H1 (cell line): ENCODE measurements at regions not wholly inside any gene's neighbourhood (a gene's known extent, or its start where the extent isn't known, plus 50 kb on each side); places are given as distances from the start of the nearest gene placed in this dataset.

Source experiments
- CHD1 ChIP-seq: IDR thresholded peaks from 2 replicates; pipeline ENCODE4 v1.6.1; 2012; ENCODE audit warnings: low read depth, low read length, improper control_type of control experiment
- CREB1 ChIP-seq: IDR thresholded peaks from 2 replicates; pipeline ENCODE4 v1.6.1; 2012; ENCODE audit warnings: inconsistent platforms
- CTCF ChIP-seq, 3 experiments: IDR thresholded peaks; 1 replicate in 2 of 3; 2 replicates in 1 of 3; pipeline versions ENCODE4 v1.5.1 to v1.6.1; 2011; ENCODE audit warnings: low read length in 3 of 3, mild to moderate bottlenecking in 3 of 3, inconsistent platforms in 2 of 3, low read depth in 1 of 3, moderate library complexity in 1 of 3; ENCODE audit not compliant: insufficient read depth in 1 of 3; ENCODE audit errors: control extremely low read depth in 1 of 3
- EGR1 ChIP-seq: IDR thresholded peaks from 2 replicates; pipeline ENCODE4 v1.6.1; 2011; ENCODE audit warnings: low read depth, low read length, borderline replicate concordance
- EP300 ChIP-seq, 2 experiments: IDR thresholded peaks; 1 replicate in 1 of 2; 2 replicates in 1 of 2; pipeline ENCODE4 v1.6.1; 2011 to 2012; ENCODE audit warnings: low read depth in 2 of 2, low read length in 2 of 2, mild to moderate bottlenecking in 2 of 2, borderline replicate concordance in 1 of 2, inconsistent platforms in 1 of 2, moderate library complexity in 1 of 2
- JUND ChIP-seq: IDR thresholded peaks from 2 replicates; pipeline ENCODE4 v1.6.1; 2011; ENCODE audit warnings: mild to moderate bottlenecking, improper control_type of control experiment, low read length
- POLR2A ChIP-seq, 2 experiments: IDR thresholded peaks; 1 replicate in 1 of 2; 2 replicates in 1 of 2; pipeline ENCODE4 v1.6.1; 2011; ENCODE audit warnings: low read depth in 2 of 2, low read length in 2 of 2, mild to moderate bottlenecking in 2 of 2; ENCODE audit errors: control extremely low read depth in 1 of 2
- RAD21 ChIP-seq, 2 experiments: IDR thresholded peaks in 1 of 2; conservative IDR thresholded peaks in 1 of 2; 2 replicates each; pipeline ENCODE4 v1.6.1; 2011; ENCODE audit warnings: low read depth in 2 of 2, low read length in 2 of 2, improper control_type of control experiment in 1 of 2, inconsistent platforms in 1 of 2, mild to moderate bottlenecking in 1 of 2, moderate library complexity in 1 of 2
- SIX5 ChIP-seq: IDR thresholded peaks from 2 replicates; pipeline ENCODE4 v1.6.1; 2011; ENCODE audit warnings: mild to moderate bottlenecking, low read depth, low read length
- TAF1 ChIP-seq: IDR thresholded peaks from 2 replicates; pipeline ENCODE4 v1.6.1; 2011; ENCODE audit warnings: mild to moderate bottlenecking, low read depth, low read length
- USF2 ChIP-seq: IDR thresholded peaks from 2 replicates; pipeline ENCODE4 v1.6.1; 2011; ENCODE audit warnings: low read length, improper control_type of control experiment

GRCh38 chr14:84228702-84229101 is 1301.2 kb upstream of the FLRT2 start:
- TF ChIP-seq CTCF (IDR thresholded peaks at IDR 0.05; ENCODE audit: control extremely low read depth in 1 of 3, insufficient read depth in 1 of 3, low read depth in 1 of 3, low read length in 3 of 3) (no peak), JUND (no peak), CHD1 (no peak), CREB1 (no peak), POLR2A (IDR thresholded peaks at IDR 0.05; ENCODE audit: control extremely low read depth in 1 of 2, low read depth in 2 of 2, low read length in 2 of 2) (no peak), EP300 (IDR thresholded peaks at IDR 0.05; ENCODE audit: borderline replicate concordance in 1 of 2, low read depth in 2 of 2, low read length in 2 of 2) (no peak), RAD21 (IDR thresholded peaks at IDR 0.05 in 1 of 2, conservative IDR thresholded peaks at IDR 0.05 in 1 of 2; ENCODE audit: low read depth in 2 of 2, low read length in 2 of 2) (no peak), SIX5 (no peak), TAF1 (no peak), USF2 (no peak), EGR1 (no peak)
